ENCODE measurements at regions not wholly inside any gene's neighbourhood (a gene's known extent, or its start where the extent isn't known, plus 50 kb on each side); places are given as distances from the start of the nearest gene placed in this dataset.

GRCh38 chr10:127610816-127611215, 61.7 kb downstream of the NPS start:
- Histone ChIP-seq H3K27me3 (ENCODE audit: low read depth) (no peaks in the 10 kb centered on the region), H3K4me3 (no peak overlapping the region), H3K9me3 (no peaks in the 10 kb centered on the region), H3K27ac (no peak overlapping the region), H3K4me1 (no peaks in the 10 kb centered on the region), H3K36me3 (no peaks in the 10 kb centered on the region)
- DNase-seq (no peak), ATAC-seq (no peak)
- no peak for TF ChIP-seq CTCF (IDR thresholded peaks at IDR 0.05)
- intact Hi-C loops (cut with DNase I), result no loop called here

GRCh38 chr10:127614484-127615017, 65.4 kb downstream of the NPS start:
- Histone ChIP-seq H3K4me3 (no peak overlapping the region), H3K27ac (no peak overlapping the region), H3K27me3 (ENCODE audit: low read depth) (no peaks in the 10 kb centered on the region), H3K4me1 (no peaks in the 10 kb centered on the region), H3K36me3 (no peaks in the 10 kb centered on the region), H3K9me3 (no peaks in the 10 kb centered on the region)
- DNase-seq (no peak), ATAC-seq (no peak)
- intact Hi-C loops (cut with DNase I), result no loop called here
- TF ChIP-seq CTCF (IDR thresholded peaks at IDR 0.05), result no peak

- DNase-seq (no peak), ATAC-seq (no peak)
- Histone ChIP-seq H3K4me3 (no peak overlapping the region), H3K27ac (no peak overlapping the region), H3K9me3 (no peaks in the 10 kb centered on the region), H3K27me3 (ENCODE audit: low read depth) (no peaks in the 10 kb centered on the region), H3K36me3 (no peaks in the 10 kb centered on the region), H3K4me1 (no peaks in the 10 kb centered on the region)
- intact Hi-C loops (cut with DNase I), result no loop called here
- no peak for TF ChIP-seq CTCF (IDR thresholded peaks at IDR 0.05)
Measured at GRCh38 chr10:127618797-127619196, 69.7 kb downstream of the NPS start.

GRCh38 chr10:127619546-127620325, 70.6 kb downstream of the NPS start:
- H3K27me3 ChIP-seq (ENCODE audit: low read depth), result no peaks in the 10 kb centered on the region
- H3K4me1 ChIP-seq, result no peaks in the 10 kb centered on the region
- H3K4me3 ChIP-seq, result no peak overlapping the region
- no peaks in the 10 kb centered on the region for H3K36me3 ChIP-seq
- TF ChIP-seq CTCF (IDR thresholded peaks at IDR 0.05), result no peak
- no peak for ATAC-seq
- no peaks in the 10 kb centered on the region for H3K9me3 ChIP-seq
- no peak for DNase-seq
- intact Hi-C loops (cut with DNase I), result no loop called here
- H3K27ac ChIP-seq, result no peak overlapping the region

- ATAC-seq, result no peak
Measured at GRCh38 chr10:127635882-127636281, 86.8 kb downstream of the NPS start.

More at GRCh38 chr10:127635882-127636281, 86.8 kb downstream of the NPS start:
- H3K27me3 ChIP-seq (ENCODE audit: low read depth), result no peaks in the 10 kb centered on the region
- no peak overlapping the region for H3K4me3 ChIP-seq
- H3K36me3 ChIP-seq, result no peaks in the 10 kb centered on the region
- H3K27ac ChIP-seq, result no peak overlapping the region
- no peaks in the 10 kb centered on the region for H3K4me1 ChIP-seq
- H3K9me3 ChIP-seq, result peaks cover 23% of the 10 kb centered on the region
- DNase-seq, result no peak
- intact Hi-C loops (cut with DNase I), result no loop called here
- no peak for TF ChIP-seq CTCF (IDR thresholded peaks at IDR 0.05)

Data from lower lobe of right lung (tissue), 2 donors.